HepG2 (cell line): ENCODE measurements at regions not wholly inside any gene's neighbourhood (a gene's known extent, or its start where the extent isn't known, plus 50 kb on each side); places are given as distances from the start of the nearest gene placed in this dataset.

Experiments used
- ATAC-seq: fragments of 200-7000 bp; cut with Tn5 transposase; 3 replicates; pipeline ENCODE4 v1.9.1; 2020; ENCODE audit warnings: mild to moderate bottlenecking, moderate library complexity
- BruUV-seq: library from RNA; stranded (reverse); fragments of 400-500 nt; replicated peaks from 2 replicates; lab custom pipeline; 2021; lab: Mats Ljungman, UMichigan
- CTCF ChIA-PET: fragments of 300-600 bp; formaldehyde crosslinking; extraction: SDS; loops from one replicate; lab custom pipeline; 2021; ENCODE audit warnings: low total read pairs, inconsistent platforms, low intra/inter-chr PET ratio; lab: Yijun Ruan, JAX
- POLR2A ChIA-PET: fragments of 350-600 bp; sonication (Branson Sonifier 250); formaldehyde crosslinking; loops from one replicate; lab custom pipeline; 2020; ENCODE audit warnings: antibody characterized with exemption, inconsistent platforms; lab: Yijun Ruan, JAX
- DNase-seq: peaks from one replicate; pipeline ENCODE4 v3.0.0-alpha.2; 2015; ENCODE audit warnings: low spot score
- FAIRE-seq: peaks from 3 replicates; lab custom pipeline; 2011; peaks lifted over from hg19 to GRCh38; lab: Jason Lieb, UNC
- H2AFZ ChIP-seq: one replicate; pipeline ENCODE4 v1.6.1; 2011; ENCODE audit warnings: low read length, inconsistent platforms
- H3K27ac ChIP-seq: fragments of 300-600 bp; 3 replicates; pipeline ENCODE4 v1.8.0; 2011; ENCODE audit warnings: mixed run types, mild to moderate bottlenecking, mixed read lengths, low read length, inconsistent platforms; ENCODE audit not compliant: insufficient read depth; ENCODE audit errors: extremely low read length
- H3K27me3 ChIP-seq, 2 experiments: fragments of 200-600 bp in 1 of 2; 2 replicates in 1 of 2; 3 replicates in 1 of 2; pipeline versions ENCODE4 v1.6.0 to v1.8.0; 2011; ENCODE audit warnings: low read length in 2 of 2, mild to moderate bottlenecking in 2 of 2, moderate library complexity in 2 of 2, inconsistent platforms in 1 of 2; ENCODE audit not compliant: insufficient read depth in 2 of 2, control insufficient read depth in 1 of 2
- H3K36me3 ChIP-seq, 2 experiments: fragments of 200-600 bp in 1 of 2; replicated peaks in 1 of 2; 2 replicates in 1 of 2; 3 replicates in 1 of 2; pipeline versions ENCODE4 v1.5.1 to v1.8.0; 2011; ENCODE audit warnings: low read length in 2 of 2, inconsistent platforms in 1 of 2; ENCODE audit not compliant: insufficient read depth in 2 of 2, control insufficient read depth in 1 of 2
- H3K4me1 ChIP-seq: 2 replicates; pipeline ENCODE4 v1.5.1; 2012; ENCODE audit warnings: low read length, inconsistent platforms; ENCODE audit not compliant: insufficient read depth
- H3K4me2 ChIP-seq: 2 replicates; pipeline ENCODE4 v1.6.0; 2011; ENCODE audit warnings: low read depth, low read length, inconsistent platforms
- H3K4me3 ChIP-seq, 3 experiments: fragments of 200-600 bp in 1 of 3; sonication (generic), shearing (Covaris generic) in 1 of 3; replicated peaks in 1 of 3; 2 replicates each; pipeline ENCODE4 v1.5.1; 2011 to 2016; ENCODE audit warnings: low read length in 3 of 3, inconsistent platforms in 2 of 3, low read depth in 2 of 3, mild to moderate bottlenecking in 2 of 3, control low read depth in 1 of 3, mixed read lengths in 1 of 3; ENCODE audit not compliant: insufficient read depth in 1 of 3
- H3K79me2 ChIP-seq: one replicate; pipeline ENCODE4 v1.6.1; 2011; ENCODE audit warnings: low read length, inconsistent platforms; ENCODE audit not compliant: insufficient read depth
- H3K9ac ChIP-seq: 2 replicates; pipeline ENCODE4 v1.6.0; 2011; ENCODE audit warnings: mild to moderate bottlenecking, low read depth, low read length, inconsistent platforms; ENCODE audit not compliant: insufficient read depth
- H3K9me3 ChIP-seq: 2 replicates; pipeline ENCODE4 v1.5.1; 2012; ENCODE audit warnings: mild to moderate bottlenecking, low read length
- H4K20me1 ChIP-seq: 2 replicates; pipeline ENCODE4 v1.6.0; 2011; ENCODE audit warnings: inconsistent platforms, mild to moderate bottlenecking, low read length, moderate library complexity; ENCODE audit not compliant: insufficient read depth
- AGO2 ChIP-seq: fragments of 200-400 bp; formaldehyde crosslinking; optimal IDR thresholded peaks from 2 replicates; pipeline ENCODE3; 2017; ENCODE audit warnings: mild to moderate bottlenecking, low read depth, low read length, moderate library complexity
- KDM5B ChIP-seq: sonication (generic); formaldehyde crosslinking; IDR thresholded peaks from 2 replicates; pipeline ENCODE4 v1.4.0; 2020; ENCODE audit warnings: missing genetic modification reagents, mild to moderate bottlenecking, borderline replicate concordance
- NR1H2 ChIP-seq: sonication (generic); formaldehyde crosslinking; IDR thresholded peaks from 2 replicates; pipeline ENCODE4 v1.8.1; 2022; ENCODE audit warnings: low read depth, missing genetic modification reagents, borderline replicate concordance
- TGIF2 ChIP-seq: IDR thresholded peaks from 2 replicates; pipeline ENCODE4 v1.6.1; 2016; ENCODE audit warnings: control low read depth, missing compliant biosample characterization
- ZNF225 ChIP-seq: sonication (generic); formaldehyde crosslinking; IDR thresholded peaks from 2 replicates; pipeline ENCODE4 v1.4.0; 2020; ENCODE audit warnings: mild to moderate bottlenecking, missing genetic modification reagents
- ZSCAN31 ChIP-seq: sonication (generic); formaldehyde crosslinking; IDR thresholded peaks from 2 replicates; pipeline ENCODE4 v1.5.0; 2020; ENCODE audit warnings: low read depth, mild to moderate bottlenecking, missing genetic modification reagents
- WGBS: methylation state at CpG from one replicate; pipeline ENCODE4 v1.1.6; 2017; ENCODE audit warnings: low lambda C conversion rate; 5-methylcytosine and 5-hydroxymethylcytosine counted together
- in situ Hi-C: cut with HindIII; loops from 2 replicates; pipeline ENCODE4 v1.10.0; 2017; ENCODE audit warnings: low pct_unique_long_range_greater_than_20kb; ENCODE audit not compliant: extremely low pct_ligation_motif_present
- intact Hi-C: fragments of 100-400 bp; cut with micrococcal nuclease; formaldehyde crosslinking; loops from one replicate; pipeline ENCODE4 v1.10.0; 2022; ENCODE audit not compliant: unreplicated experiment
- TF ChIP-seq, protein P1 (sequence below): sonication (generic); formaldehyde crosslinking; IDR thresholded peaks from 2 replicates; pipeline ENCODE4 v1.4.0; 2020; ENCODE audit warnings: missing genetic modification reagents, mild to moderate bottlenecking, borderline replicate concordance
- TF ChIP-seq, protein P2 (sequence below): sonication (generic); formaldehyde crosslinking; IDR thresholded peaks from 2 replicates; pipeline ENCODE4 v1.5.0; 2020; ENCODE audit warnings: mild to moderate bottlenecking, missing genetic modification reagents

DNA sequence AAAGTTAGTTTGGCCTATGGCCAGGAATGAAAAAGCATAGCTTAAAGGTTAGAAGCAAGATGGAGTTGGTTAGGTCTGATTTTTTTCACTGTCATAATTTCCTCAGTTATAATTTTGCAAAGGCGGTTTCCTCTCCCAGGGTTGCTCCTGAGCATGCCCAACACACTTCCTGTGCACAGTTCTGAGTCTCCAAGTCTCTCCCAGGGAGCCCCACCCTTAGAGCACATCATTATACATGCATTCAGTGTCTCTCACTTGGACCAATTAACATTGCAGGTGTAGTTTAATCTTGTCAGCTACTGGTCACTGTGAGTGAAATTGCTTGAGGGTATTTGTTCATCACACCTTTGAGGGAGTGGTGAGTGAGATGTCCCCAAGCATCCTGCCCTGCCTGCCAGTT, 96.0 kb upstream of the ATP10A start:
- 0 out of 2 replicates have a peak, but pooled peaks cover 7% of the 10 kb centered on the region for H3K9me3 ChIP-seq
- no peaks in the 10 kb centered on the region for H3K4me1 ChIP-seq
- intact Hi-C loops: no loop called here
- FAIRE-seq (no peak), ATAC-seq (no peak)
- no peak overlapping the region for H3K4me3 ChIP-seq
- H3K27ac ChIP-seq: no peak overlapping the region
- no peaks in the 10 kb centered on the region for H4K20me1 ChIP-seq
- in situ Hi-C loops: no loop called here
- CTCF ChIA-PET: no interaction called here
- H3K27me3 ChIP-seq: no peaks in the 10 kb centered on the region
- TF ChIP-seq AGO2 (no peak), NR1H2 (CRISPR knock-in tag) (no peak), ZNF225 (no peak), KDM5B (CRISPR knock-in tag) (no peak), ZSCAN31 (CRISPR knock-in tag) (no peak), TGIF2 (no peak)
- TF ChIP-seq, protein P1, sequence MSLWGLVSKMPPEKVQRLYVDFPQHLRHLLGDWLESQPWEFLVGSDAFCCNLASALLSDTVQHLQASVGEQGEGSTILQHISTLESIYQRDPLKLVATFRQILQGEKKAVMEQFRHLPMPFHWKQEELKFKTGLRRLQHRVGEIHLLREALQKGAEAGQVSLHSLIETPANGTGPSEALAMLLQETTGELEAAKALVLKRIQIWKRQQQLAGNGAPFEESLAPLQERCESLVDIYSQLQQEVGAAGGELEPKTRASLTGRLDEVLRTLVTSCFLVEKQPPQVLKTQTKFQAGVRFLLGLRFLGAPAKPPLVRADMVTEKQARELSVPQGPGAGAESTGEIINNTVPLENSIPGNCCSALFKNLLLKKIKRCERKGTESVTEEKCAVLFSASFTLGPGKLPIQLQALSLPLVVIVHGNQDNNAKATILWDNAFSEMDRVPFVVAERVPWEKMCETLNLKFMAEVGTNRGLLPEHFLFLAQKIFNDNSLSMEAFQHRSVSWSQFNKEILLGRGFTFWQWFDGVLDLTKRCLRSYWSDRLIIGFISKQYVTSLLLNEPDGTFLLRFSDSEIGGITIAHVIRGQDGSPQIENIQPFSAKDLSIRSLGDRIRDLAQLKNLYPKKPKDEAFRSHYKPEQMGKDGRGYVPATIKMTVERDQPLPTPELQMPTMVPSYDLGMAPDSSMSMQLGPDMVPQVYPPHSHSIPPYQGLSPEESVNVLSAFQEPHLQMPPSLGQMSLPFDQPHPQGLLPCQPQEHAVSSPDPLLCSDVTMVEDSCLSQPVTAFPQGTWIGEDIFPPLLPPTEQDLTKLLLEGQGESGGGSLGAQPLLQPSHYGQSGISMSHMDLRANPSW (CRISPR knock-in tag): no peak
- TF ChIP-seq, protein P2, sequence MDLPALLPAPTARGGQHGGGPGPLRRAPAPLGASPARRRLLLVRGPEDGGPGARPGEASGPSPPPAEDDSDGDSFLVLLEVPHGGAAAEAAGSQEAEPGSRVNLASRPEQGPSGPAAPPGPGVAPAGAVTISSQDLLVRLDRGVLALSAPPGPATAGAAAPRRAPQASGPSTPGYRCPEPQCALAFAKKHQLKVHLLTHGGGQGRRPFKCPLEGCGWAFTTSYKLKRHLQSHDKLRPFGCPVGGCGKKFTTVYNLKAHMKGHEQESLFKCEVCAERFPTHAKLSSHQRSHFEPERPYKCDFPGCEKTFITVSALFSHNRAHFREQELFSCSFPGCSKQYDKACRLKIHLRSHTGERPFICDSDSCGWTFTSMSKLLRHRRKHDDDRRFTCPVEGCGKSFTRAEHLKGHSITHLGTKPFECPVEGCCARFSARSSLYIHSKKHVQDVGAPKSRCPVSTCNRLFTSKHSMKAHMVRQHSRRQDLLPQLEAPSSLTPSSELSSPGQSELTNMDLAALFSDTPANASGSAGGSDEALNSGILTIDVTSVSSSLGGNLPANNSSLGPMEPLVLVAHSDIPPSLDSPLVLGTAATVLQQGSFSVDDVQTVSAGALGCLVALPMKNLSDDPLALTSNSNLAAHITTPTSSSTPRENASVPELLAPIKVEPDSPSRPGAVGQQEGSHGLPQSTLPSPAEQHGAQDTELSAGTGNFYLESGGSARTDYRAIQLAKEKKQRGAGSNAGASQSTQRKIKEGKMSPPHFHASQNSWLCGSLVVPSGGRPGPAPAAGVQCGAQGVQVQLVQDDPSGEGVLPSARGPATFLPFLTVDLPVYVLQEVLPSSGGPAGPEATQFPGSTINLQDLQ: no peak
- TF ChIP-seq, all 625 proteins: peak for 0
- Histone ChIP-seq H2AFZ (no peak overlapping the region), H3K79me2 (no peaks in the 10 kb centered on the region), H3K36me3 (no peaks in the 10 kb centered on the region), H3K4me2 (no peak overlapping the region), H3K9ac (no peak overlapping the region)
- BruUV-seq: no TSS peak
- 0% methylated on average over 1 of the region's 1 CpG for WGBS
- POLR2A ChIA-PET: no interaction called here
- DNase-seq: no peak
